HL-60 (cell line): ENCODE measurements at regions not wholly inside any gene's neighbourhood (a gene's known extent, or its start where the extent isn't known, plus 50 kb on each side); places are given as distances from the start of the nearest gene placed in this dataset.

Source experiments
- CTCF ChIP-seq: IDR thresholded peaks from one replicate; pipeline ENCODE4 v1.5.1; 2011; ENCODE audit warnings: low read length, control low read depth, inconsistent platforms; ENCODE audit not compliant: insufficient read depth
- POLR2AphosphoS5 ChIP-seq: IDR thresholded peaks from 2 replicates; pipeline ENCODE4 v1.6.1; 2012; ENCODE audit warnings: low read depth

- no peak for TF ChIP-seq CTCF
- TF ChIP-seq POLR2AphosphoS5 = no peak
Measured at GRCh38 chr16:86781046-86781445, 202.7 kb downstream of the FOXL1 start.
